ENCODE measurements at regions not wholly inside any gene's neighbourhood (a gene's known extent, or its start where the extent isn't known, plus 50 kb on each side); places are given as distances from the start of the nearest gene placed in this dataset.
"Not testable (repeated sequence)": the region's sequence is repeated elsewhere in the genome, so short reads cannot be mapped to it uniquely, and the experiment has no call there.

DNA sequence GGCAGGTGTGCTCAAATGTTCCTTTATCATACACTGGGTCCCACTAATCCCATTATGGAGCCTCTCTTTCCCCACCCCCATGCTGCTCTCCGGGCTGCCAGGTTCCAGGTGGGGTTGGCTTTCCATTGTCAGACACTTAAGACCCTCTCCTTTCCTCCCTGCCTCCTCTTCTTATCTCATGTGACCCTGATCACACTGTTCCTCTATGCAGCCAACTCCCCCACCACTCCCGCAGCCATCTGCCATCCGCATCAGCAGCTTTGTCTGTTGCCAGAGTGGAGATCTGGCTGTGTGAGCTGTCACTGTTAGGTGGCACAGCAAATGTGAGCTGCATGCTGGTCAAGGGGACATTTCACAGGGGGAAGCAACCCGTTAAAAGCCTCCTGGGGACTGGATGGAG, 391.4 kb downstream of the TNS3 start:
- DNase-seq (ENCODE audit: low spot score), result no peak

DNA sequence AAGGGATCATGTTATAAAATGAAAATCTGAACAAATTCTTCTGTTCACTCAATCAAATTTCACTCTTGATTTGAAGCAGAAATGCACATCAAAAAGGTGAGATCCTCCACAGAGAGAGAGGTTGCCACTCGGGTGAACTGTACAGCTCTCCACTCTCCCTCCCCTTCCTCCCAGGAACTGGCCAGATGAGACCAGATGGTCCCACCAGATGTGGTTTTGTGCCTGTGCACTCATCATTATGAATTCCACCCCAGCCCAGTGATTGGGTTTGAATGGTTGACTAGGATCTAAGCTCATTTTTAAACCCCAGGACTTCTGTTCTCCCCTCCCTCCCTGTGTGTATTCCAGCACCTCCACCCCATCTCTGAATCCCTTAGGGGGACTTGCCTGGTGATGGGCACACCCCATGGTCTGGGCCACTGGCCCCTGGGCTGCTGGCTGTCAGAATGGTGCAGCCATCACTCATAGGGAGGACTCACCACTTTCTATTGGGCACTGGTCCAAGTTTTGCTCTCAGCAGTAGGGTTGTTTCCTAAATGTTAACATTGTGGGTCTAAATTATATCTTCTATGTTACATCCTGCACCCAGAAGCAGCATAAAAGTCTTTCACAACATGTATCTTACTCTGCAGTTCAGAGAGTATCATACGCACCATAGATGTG, 393.1 kb downstream of the TNS3 start:
- DNase-seq (ENCODE audit: low spot score), result no peak

DNA sequence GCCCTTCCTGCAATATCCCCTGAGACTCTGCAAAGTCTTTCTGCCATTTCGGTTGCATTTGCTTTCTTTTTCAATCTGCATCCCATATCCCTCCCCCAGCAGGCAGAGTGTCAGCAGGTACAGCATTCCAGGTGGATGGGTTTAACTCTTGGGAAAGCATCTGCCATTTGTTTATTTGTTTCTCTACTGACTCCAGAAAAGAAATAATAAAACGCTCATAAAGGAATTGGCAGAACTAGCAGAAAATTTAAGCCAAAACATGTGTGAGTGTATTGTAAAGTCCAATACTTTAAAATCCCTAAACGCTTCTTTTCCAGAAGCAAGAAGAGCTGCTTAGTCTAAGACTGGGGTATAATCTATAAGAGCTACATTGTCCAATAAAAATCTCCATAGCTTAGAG, 393.8 kb downstream of the TNS3 start:
- no peak for DNase-seq (ENCODE audit: low spot score)

DNA sequence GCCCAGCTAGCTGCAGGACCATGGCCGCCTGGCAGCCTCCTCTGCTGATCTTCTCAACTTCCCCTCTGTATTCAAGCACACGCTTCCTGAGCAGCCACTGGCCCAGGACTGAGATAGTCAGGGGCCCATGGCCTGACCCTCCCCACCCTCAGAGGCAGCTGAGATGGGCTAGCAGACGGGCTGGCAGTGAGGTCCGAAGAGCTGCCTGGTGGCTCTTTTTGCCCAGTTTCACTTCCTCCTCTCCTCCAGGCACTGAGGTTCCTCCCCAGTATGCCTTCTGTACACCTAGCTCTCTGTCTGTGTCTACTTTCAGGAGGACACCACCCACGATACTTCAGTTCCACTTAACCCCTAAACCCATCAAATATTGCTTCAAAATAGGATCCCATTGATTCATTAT, 395.6 kb downstream of the TNS3 start:
- peak; percentile 53 for DNase-seq (ENCODE audit: low spot score)

DNA sequence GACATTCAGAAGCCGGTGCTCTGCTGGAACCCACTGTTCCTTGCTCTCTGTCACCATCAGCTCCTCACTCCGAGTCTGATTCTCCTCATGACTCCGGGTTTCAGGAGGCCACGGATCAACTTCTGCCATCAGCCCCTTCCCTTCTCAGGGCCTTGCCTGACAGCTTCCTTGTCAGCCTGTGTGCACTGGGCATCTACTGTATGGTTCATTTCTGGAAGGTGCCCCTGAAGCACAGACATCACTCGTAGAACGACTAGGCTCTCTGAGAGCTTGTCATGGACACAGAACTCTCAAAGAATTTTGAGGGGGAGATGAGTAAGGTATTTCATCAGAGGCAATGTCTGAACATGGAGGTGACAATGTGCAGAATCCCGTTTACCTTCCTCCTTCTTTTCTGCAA, 396.1 kb downstream of the TNS3 start:
- no peak for DNase-seq (ENCODE audit: low spot score)

DNA sequence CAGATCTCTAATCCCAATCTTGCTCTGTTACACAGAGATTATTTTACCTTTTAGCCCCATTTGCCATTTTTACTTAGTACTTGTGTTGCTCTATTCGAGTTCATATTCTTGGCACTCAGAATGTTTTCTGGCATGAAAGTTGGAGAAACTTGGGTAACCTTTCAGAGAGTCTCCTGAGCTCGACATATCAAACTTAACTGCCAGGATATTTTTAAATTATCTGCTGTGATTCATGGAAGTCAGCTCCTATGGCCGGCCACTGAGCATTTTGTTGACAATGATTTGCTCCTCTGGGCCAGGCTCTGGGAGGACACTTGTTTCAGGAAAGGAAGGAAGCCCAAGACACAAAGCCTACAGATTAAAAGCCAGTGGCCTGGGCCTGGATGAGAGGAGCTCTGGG, 396.7 kb downstream of the TNS3 start:
- DNase-seq (ENCODE audit: low spot score), result no peak

DNA sequence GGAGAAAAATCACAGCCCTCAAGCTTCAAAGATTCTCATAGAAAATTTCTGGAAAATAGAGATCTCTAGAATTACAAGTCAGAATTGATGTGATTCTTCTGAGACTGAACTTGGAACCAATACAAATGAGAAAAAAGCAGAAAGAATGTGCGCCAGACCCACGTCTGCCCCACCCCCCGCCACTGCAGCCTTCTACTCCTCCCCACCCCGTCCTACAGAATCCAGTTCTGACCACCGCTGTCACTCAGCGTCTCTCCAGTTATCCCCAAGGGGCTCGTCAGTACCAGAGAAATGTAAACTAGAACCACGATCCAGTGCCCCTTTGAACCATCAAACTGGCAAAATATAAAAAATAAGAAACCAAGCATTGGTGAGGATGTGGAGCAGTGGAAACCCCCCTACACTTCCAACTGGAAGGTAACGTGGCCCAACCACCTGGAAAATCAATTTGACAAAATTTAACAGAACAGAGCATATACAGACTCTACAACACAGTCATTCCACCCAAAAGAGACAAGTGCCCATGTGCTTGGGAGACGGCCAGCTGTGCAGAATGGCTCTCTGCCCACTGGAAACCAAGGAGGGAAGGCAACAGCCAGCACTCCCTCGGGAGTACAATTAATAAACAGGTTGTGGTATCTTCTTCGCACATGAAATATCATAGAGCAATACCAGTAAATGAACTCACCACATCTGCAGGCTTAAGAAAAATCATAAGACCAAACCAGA, 397.9 kb downstream of the TNS3 start:
- no peak for DNase-seq (ENCODE audit: low spot score)

DNA sequence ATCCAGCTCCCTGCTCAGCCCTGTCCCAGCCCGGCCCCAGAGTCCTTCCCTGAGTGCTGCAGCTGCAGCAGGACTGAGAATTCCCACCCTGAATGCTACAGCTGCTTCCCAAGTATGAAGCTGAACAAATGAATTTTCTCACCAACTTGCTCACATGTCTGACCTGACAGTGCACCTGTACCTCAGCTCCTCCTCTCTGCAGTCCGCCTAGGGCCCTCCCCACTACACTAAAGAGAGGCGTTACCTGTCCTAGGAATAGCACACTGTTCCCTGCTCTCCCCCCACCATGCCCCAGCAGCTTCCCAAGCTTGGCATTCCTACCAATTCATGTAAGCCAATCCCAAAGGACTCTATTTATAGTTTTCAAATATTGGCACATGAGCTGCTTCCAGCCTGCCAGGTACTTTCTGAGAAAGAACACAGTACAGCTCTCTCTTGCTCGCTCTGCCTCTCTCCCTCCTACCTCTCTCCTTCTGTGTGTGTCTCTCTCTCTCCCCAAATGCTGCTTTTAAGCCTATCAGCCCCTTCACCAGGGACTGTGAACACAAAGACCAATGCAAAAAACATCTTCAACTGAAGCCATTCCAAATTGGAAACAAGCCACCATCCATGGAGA, 400.1 kb downstream of the TNS3 start:
- DNase-seq (ENCODE audit: low spot score), result no peak

DNA sequence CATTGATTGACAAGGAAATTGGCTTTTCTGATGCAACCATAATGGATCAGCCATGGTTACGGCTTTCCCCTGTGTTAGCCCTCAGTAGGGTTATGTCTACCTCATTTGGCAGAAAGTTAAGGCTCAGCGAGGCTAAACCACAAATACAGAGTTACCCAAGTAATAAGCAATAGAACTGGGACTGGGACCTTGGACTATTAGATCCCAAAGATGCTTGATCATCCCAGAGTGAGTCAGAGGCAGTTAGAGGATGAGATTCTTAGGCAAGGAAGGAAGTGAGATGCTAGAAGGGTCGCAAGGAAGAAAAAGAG, 401.4 kb downstream of the TNS3 start:
- no peak for DNase-seq (ENCODE audit: low spot score)

DNA sequence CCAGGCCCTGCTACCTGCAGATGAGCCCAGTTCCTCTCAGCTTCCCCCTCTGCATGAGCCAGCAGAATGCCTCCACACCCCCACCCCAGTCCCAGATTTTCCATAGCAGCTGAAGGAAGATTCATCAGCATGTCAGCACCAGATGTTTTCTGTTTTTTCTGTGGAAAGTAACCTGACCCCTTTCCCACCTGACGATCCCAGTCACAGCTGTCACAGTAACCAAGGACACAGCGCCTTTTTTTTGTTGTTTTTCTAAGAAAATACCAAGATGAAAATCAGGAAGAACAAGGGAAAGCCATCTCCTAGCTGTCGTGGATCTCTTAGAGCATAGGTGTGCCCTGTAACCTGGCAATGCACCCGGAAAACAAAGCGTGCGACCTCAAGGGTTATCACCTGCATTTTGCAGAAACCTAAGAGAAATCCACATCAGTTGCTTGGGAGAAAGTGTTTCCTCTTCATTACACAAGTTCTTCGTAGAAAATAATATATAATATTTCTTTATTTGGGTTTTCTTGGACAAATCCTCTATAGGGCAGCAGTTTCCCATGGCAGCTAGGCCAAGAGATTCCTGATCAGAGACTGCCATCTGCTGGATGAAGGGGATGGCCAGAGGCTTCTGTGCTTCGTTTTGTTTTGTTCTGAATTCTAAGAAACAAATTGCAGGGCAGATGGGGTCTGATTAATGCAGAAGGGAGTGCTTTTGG, 401.9 kb downstream of the TNS3 start:
- DNase-seq (ENCODE audit: low spot score), result peak; percentile 45

DNA sequence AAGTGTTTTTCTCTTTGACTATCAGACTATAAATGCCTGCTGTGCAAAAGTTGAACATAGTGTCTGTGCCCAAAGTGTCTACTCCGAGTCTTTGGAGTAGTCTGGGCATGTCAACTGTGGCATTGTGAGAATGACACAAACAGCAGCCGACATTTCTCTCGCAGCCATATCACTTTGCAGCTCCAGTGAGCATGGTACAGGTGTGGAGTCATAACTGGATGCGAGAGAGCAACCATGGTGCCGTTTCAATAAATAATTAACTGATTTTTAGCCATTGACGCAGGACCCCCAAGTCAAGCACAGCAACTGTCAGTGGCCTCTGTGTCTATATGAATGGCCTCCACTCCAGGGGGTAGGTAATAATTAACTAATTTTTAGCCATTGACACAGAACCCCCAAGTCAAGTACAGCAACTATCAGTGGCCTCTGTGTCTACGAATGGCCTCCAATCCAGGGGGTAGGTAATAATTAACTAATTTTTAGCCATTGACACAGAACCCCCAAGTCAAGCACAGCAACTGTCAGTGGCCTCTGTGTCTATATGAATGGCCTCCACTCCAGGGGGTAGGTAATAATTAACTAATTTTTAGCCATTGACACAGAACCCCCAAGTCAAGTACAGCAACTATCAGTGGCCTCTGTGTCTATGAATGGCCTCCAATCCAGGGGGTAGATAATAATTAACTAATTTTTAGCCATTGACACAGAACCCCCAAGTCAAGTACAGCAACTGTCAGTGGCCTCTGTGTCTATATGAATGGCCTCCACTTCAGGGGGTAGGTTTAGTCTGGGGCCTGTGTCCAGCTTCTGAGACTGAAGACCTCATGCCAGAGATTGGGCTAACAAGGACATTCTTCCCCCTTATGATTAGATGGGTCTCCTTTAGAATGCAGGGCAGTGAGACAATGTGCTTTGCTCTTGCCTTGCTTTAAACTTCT, 409.0 kb downstream of the TNS3 start:
- DNase-seq (ENCODE audit: low spot score), result not testable (repeated sequence)

DNA sequence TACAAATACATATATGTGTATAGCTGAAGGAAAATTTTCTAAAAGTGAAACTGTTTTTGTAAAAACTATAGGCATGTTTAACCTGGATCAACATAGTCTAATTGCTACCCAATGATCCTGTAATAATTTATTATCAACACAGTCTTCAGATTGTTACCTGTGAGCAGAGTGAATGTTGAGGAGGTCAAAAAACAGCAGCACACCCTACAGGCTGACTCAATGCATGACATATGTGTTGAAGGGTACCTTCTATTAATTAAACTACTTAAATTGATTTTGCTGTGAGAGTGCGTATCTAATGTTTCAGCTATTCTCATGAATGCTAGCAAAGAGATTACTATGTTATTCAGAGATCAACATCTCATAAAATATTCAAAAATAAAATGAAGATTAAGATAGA, 411.4 kb downstream of the TNS3 start:
- DNase-seq (ENCODE audit: low spot score), result no peak

DNA sequence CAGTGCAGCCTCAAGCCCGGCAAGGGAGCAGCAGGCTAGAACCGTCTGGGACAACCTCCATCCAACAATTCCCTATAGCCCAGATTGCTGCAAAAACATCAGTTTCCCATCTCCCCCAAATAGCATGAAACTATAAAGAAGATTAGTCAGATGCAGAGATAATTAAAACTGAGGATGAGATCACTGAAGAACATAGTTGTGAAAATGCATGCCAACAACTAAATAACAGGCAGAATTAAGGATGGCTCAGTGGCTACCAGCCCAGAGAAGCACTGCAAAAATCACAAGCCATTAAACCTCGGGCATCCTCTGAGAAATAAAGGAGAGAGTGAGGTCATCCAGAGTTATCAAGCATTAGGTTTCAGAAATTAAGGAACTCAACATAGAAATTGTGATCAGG, 427.1 kb downstream of the TNS3 start:
- DNase-seq (ENCODE audit: low spot score), result no peak

DNA sequence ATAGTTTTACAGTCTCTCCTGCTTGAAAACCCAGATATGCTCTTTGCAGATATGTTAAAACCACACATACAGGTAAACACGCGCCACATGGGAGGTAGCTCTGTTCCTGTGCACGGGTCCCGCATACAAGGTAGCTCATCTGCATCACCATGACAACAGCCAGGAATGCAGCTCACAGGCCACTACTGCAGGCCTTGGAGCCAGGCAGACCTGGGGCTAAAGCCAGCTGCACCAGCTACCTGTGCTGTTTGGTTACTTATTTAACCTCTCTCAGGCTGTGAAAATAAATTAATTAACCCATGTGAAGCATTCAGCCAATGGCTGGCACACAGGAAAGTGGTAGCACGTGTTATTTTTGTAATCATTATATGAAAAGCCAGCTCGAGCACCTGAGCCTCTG, 428.3 kb downstream of the TNS3 start:
- no peak for DNase-seq (ENCODE audit: low spot score)

DNA sequence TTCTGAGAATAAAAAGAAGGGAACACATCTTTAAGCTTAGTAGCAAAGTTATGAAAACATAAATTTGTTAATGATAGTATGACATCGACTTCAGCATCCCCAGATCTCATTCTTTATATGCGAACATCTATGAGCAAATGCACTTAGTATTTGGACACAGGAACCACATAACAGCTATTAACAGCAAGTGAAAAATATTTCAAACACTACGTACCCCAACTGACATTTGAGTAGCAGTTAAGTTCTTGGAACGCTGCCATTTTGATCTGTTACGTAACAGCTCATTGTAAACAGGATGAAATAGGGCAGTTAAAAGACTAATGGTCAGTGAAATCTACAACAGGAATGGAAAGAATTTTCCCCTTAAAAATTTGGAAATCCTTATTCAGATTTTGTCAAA, 428.9 kb downstream of the TNS3 start:
- no peak for DNase-seq (ENCODE audit: low spot score)

DNA sequence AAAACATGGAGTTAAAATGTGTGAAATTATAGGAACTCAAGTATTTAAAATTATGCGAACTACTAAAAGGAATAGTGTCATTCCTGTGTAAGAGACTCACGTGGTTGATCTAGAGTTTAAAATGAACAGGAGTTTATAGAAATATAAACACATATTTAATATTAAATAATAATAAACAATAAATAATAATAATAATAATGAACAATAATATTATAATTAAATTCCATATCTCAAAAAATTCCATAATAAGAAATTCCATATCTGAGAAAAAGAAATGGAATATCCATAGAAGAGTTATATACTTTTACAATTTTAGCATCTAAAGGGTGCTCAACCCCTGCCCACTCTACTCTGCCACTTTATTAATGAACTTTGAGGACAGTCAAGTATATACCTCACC, 429.6 kb downstream of the TNS3 start:
- DNase-seq (ENCODE audit: low spot score), result no peak

DNA sequence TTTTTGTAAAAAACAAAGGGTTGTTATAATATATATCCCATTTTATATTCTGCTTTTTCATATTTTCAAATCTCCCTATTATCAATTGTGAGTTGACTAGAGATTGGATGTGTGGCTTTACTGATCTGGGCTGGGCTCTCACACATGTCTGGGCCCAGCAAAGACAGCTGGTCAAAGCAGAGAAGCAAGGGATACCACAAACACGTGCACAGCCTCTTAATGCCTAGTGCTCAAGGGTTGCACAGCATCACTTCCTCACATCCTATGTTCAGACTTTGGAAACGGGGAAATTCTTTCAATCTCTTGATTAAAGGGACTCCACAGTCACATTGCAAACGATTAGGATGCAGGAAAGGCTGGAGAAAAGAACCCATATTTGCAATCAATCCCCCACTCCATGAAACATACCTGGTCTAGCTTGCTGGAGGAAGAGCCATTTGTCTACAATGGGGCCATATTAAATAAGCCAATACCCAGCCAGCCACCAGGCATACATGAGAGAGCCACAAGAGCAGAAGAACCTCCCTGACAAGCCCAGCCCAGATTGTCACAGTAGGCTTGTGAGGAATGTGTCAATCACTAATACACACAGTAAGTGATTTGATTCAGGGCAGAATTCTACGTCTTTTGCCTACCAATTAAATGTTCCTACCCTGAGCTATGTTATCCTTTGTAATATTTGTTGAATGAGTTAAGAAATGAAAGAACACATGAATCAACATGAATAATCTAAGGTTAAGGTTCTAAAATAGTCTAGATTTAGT, 431.2 kb downstream of the TNS3 start:
- no peak for DNase-seq (ENCODE audit: low spot score)

DNA sequence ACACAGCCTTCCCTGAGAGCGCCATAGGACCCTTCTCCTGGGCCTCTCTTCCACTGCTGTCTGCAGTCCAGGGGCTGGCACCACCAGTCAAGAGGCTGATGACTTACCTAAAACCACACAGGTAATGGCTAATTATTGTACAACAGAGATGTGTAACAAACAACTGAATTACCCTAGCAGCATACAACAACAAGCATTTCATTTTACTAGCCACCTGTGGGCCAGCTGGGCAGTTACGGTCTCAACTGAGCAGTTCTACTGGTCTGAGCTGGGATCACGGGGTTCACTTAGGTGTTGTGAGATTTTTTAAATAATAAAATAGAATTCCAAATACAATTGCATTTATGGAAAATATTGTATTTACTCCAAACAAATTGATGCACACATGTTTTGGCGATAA, 431.9 kb downstream of the TNS3 start:
- DNase-seq (ENCODE audit: low spot score), result no peak

DNA sequence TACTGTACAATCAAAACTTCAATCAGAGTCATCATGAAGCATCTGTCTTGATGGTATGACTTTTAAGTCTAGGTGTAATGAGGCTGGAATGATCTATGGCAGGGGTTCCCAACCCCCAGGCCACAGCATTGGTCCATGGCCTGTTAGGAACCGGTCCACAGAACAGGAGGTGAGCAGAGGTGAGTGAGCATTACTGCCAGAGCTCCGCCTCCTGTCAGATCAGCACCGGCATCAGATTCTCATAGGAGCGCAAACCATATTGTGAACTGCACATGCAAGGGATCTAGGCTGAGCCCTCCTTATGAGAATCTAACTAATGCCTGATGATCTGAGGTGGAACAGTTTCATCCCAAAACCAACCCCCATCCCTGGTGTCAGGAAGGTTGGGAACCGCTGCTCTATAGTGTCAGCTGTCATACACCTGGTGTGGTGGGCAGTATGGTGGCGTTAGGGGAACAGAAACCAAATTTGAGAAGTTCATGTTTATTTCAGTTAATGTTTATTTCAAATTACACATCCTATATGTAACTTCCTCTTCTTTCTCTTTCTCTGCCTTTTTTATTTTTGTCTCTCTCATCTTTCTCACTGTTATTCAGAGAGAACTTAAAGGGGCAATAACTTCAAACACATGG, 432.6 kb downstream of the TNS3 start:
- DNase-seq (ENCODE audit: low spot score), result no peak

DNA sequence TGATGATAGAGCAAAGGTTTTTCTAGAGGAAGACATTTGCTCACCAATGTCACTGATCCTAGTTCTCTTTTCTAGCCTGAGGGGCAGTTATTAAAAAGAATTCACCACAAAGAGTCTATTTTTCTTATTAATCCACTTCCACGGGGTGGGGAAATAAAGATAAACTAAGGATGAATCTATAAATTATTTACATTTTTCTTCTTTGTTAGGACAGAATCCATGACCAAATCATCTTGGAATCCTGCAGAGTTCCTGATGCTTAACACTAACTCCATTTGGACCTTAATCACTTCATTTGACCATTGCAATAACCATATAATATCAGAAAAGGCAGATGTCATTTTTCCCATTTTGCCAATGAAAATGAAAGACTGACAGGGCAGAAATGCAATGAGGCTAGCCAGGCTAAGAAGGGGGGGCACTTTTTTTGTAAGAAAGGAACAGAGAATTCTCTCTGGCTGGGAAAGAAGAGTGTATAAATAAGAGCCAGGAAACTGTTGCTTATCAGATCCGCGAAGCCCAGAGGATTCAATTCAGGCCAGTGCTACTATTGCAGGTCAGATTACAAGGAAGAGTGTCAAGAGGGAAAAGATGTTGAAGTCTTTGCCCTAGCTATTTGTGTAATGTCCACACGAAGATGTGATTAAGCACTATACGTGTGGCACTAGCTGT, 433.2 kb downstream of the TNS3 start:
- no peak for DNase-seq (ENCODE audit: low spot score)

All from globus pallidus (tissue), 1 donor.